ENCODE measurements at regions not wholly inside any gene's neighbourhood (a gene's known extent, or its start where the extent isn't known, plus 50 kb on each side); places are given as distances from the start of the nearest gene placed in this dataset.

DNA sequence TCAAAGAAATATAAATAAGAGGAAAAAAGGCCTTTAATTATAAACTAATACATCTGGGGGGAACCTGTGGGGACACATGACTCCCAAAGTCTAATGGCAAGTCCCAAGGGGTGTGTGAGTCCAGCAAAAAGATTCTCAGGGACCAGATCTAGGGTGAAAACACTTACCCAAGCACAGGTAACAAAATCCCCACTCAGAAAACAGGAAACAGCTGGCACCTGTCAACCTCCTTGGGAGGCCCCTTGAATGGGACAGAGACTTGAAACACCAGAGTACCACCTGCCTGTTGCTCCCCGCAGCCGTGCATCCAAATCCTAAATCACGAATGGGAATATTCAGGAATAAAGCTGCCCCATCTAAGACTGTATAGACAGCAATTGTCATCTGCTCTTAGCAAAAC, 461.2 kb upstream of the CDH5 start:
- no peaks in the 10 kb centered on the region for H3K27me3 ChIP-seq
- H3K36me3 ChIP-seq (replicated peaks; ENCODE audit: insufficient read depth, low read depth): no peaks in the 10 kb centered on the region
- no peaks in the 10 kb centered on the region for H3K9me2 ChIP-seq (replicated peaks; ENCODE audit: insufficient read depth)
- H2AFZ ChIP-seq: no peak overlapping the region
- no peaks in the 10 kb centered on the region for H3K9me3 ChIP-seq (ENCODE audit: low read depth)
- H3K4me1 ChIP-seq (ENCODE audit: insufficient read depth): no peaks in the 10 kb centered on the region
- no peak overlapping the region for H3K4me2 ChIP-seq
- 97% methylated on average over 3 of the region's 3 CpGs for WGBS (ENCODE audit: low lambda C conversion rate, missing lambda C conversion rate)
- TF ChIP-seq, protein P1, sequence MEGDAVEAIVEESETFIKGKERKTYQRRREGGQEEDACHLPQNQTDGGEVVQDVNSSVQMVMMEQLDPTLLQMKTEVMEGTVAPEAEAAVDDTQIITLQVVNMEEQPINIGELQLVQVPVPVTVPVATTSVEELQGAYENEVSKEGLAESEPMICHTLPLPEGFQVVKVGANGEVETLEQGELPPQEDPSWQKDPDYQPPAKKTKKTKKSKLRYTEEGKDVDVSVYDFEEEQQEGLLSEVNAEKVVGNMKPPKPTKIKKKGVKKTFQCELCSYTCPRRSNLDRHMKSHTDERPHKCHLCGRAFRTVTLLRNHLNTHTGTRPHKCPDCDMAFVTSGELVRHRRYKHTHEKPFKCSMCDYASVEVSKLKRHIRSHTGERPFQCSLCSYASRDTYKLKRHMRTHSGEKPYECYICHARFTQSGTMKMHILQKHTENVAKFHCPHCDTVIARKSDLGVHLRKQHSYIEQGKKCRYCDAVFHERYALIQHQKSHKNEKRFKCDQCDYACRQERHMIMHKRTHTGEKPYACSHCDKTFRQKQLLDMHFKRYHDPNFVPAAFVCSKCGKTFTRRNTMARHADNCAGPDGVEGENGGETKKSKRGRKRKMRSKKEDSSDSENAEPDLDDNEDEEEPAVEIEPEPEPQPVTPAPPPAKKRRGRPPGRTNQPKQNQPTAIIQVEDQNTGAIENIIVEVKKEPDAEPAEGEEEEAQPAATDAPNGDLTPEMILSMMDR (IDR thresholded peaks at IDR 0.05; ENCODE audit: poor library complexity): no peak
- TF ChIP-seq EZH2phosphoT487 (IDR thresholded peaks at IDR 0.05; ENCODE audit: low read depth, severe bottlenecking, unreplicated experiment) (no peak), EZH2 (IDR thresholded peaks at IDR 0.05; ENCODE audit: borderline replicate concordance) (no peak)
- no peaks in the 10 kb centered on the region for H3K79me2 ChIP-seq
- H3K4me3 ChIP-seq: no peak overlapping the region
- DNase-seq (ENCODE audit: low spot score): no peak
- H4K20me1 ChIP-seq (ENCODE audit: insufficient read depth, poor library complexity, severe bottlenecking): no peaks in the 10 kb centered on the region
- H3K27ac ChIP-seq: no peak overlapping the region

DNA sequence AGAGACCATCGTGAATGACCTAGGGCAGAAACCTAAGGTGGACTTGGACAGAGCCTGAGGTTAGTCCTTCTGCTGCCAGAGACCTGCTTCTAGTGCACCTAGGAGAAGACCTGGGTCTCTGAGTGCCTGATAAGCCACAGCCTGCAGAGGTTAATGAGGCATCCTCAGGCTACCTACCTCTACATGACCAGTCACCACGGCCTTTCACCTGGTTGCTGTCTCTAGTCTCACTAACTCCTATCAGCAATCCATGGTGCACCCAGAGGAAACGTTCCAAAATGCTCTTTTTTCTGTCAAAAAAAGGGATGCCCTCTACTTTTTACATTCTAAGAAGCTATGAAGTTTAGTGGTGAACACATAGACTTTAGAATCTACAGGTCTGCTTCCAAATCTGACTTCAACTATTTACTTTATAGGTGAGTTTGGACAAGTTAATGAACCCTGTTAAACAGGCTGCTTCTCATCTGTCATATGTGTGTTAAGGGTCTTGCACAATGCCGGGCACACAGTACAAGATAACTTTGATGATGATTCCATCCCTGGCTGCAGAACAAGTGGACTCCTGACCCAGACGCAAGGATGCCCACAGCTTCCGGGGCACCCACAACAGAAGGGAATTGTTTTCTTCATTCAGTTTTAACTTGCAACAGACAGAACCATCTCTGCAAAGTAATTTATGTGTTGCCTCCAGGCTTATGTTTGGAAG, 469.9 kb upstream of the CDH5 start:
- H3K4me2 ChIP-seq: no peak overlapping the region
- no peak overlapping the region for H2AFZ ChIP-seq
- 81% methylated on average over 6 of the region's 6 CpGs for WGBS (ENCODE audit: low lambda C conversion rate, missing lambda C conversion rate)
- H3K4me3 ChIP-seq: no peak overlapping the region
- no peaks in the 10 kb centered on the region for H3K79me2 ChIP-seq
- DNase-seq (ENCODE audit: low spot score): no peak
- no peaks in the 10 kb centered on the region for H3K9me3 ChIP-seq (ENCODE audit: low read depth)
- no peaks in the 10 kb centered on the region for H3K4me1 ChIP-seq (ENCODE audit: insufficient read depth)
- TF ChIP-seq EZH2phosphoT487 (IDR thresholded peaks at IDR 0.05; ENCODE audit: low read depth, severe bottlenecking, unreplicated experiment) (no peak), EZH2 (IDR thresholded peaks at IDR 0.05; ENCODE audit: borderline replicate concordance) (no peak)
- TF ChIP-seq, protein P1 (IDR thresholded peaks at IDR 0.05; ENCODE audit: poor library complexity): no peak
- H4K20me1 ChIP-seq (ENCODE audit: insufficient read depth, poor library complexity, severe bottlenecking): no peaks in the 10 kb centered on the region
- H3K9me2 ChIP-seq (replicated peaks; ENCODE audit: insufficient read depth): no peaks in the 10 kb centered on the region
- no peak overlapping the region for H3K27ac ChIP-seq
- no peaks in the 10 kb centered on the region for H3K36me3 ChIP-seq (replicated peaks; ENCODE audit: insufficient read depth, low read depth)
- no peaks in the 10 kb centered on the region for H3K27me3 ChIP-seq

DNA sequence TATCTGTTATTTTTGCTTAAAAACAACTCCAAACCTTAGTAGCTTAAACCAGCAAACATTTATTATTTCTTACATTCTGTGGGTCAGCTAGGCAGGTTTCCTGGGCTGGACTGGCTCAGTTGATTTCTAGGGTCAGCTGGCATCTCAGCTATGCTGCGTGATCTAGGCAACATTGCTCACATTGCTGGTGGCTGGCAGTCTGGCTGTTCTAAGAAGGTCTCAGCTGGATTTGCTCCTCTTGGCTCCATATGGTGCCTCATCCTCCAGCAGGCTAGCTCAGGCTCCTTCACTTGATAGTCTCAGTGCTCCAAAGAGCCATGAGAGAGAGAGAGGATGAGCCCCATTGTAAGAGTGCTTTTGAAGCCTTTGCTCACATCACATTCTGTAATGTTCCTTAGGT, 470.6 kb upstream of the CDH5 start:
- TF ChIP-seq EZH2 (IDR thresholded peaks at IDR 0.05; ENCODE audit: borderline replicate concordance) (no peak), EZH2phosphoT487 (IDR thresholded peaks at IDR 0.05; ENCODE audit: low read depth, severe bottlenecking, unreplicated experiment) (no peak)
- TF ChIP-seq, protein P1 (IDR thresholded peaks at IDR 0.05; ENCODE audit: poor library complexity): no peak
- H3K79me2 ChIP-seq: no peaks in the 10 kb centered on the region
- no peaks in the 10 kb centered on the region for H3K9me2 ChIP-seq (replicated peaks; ENCODE audit: insufficient read depth)
- no peaks in the 10 kb centered on the region for H4K20me1 ChIP-seq (ENCODE audit: insufficient read depth, poor library complexity, severe bottlenecking)
- WGBS (ENCODE audit: low lambda C conversion rate, missing lambda C conversion rate): 100% methylated on average over 1 of the region's 1 CpG
- no peaks in the 10 kb centered on the region for H3K9me3 ChIP-seq (ENCODE audit: low read depth)
- no peaks in the 10 kb centered on the region for H3K36me3 ChIP-seq (replicated peaks; ENCODE audit: insufficient read depth, low read depth)
- H3K27ac ChIP-seq: no peak overlapping the region
- DNase-seq (ENCODE audit: low spot score): no peak
- H3K4me3 ChIP-seq: no peak overlapping the region
- no peak overlapping the region for H3K4me2 ChIP-seq
- no peaks in the 10 kb centered on the region for H3K27me3 ChIP-seq
- no peaks in the 10 kb centered on the region for H3K4me1 ChIP-seq (ENCODE audit: insufficient read depth)
- H2AFZ ChIP-seq: no peak overlapping the region
